GM18951 (cell line): ENCODE measurements at regions not wholly inside any gene's neighbourhood (a gene's known extent, or its start where the extent isn't known, plus 50 kb on each side); places are given as distances from the start of the nearest gene placed in this dataset.

Source experiments
- POLR2A ChIP-seq: IDR thresholded peaks from 4 replicates; pipeline ENCODE4 v1.6.1; 2011; ENCODE audit warnings: mild to moderate bottlenecking; ENCODE audit not compliant: insufficient read length, insufficient read depth; ENCODE audit errors: extremely low read depth
- in situ Hi-C: fragments of 300-500 bp; cut with MboI; formaldehyde crosslinking; loops from one replicate; pipeline ENCODE4 v1.12.0; 2022; ENCODE audit warnings: low sequenced_read_pairs, mixed read lengths, inconsistent platforms; ENCODE audit not compliant: unreplicated experiment

DNA sequence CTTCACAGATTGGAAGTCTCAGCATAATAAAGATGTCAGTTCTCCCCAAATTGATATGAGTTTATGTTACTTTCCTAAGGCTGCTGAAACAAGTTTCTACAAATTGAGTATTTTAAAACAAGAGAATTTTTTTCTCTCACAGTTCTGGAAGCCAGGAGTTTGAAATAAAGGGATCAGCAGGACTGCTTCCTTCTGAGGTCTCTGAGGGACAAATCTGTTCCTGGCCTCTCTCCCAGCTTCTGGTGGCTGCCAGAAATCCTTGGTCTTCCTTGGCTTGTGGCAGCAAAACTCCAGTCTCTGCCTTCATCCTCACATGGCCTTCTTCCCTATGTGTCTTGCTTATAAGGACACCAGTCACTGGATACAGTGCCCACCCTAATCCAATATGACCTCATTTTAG, 136.1 kb downstream of the TFAP2A start:
- in situ Hi-C loops = no loop called here
- no peak for TF ChIP-seq POLR2A

DNA sequence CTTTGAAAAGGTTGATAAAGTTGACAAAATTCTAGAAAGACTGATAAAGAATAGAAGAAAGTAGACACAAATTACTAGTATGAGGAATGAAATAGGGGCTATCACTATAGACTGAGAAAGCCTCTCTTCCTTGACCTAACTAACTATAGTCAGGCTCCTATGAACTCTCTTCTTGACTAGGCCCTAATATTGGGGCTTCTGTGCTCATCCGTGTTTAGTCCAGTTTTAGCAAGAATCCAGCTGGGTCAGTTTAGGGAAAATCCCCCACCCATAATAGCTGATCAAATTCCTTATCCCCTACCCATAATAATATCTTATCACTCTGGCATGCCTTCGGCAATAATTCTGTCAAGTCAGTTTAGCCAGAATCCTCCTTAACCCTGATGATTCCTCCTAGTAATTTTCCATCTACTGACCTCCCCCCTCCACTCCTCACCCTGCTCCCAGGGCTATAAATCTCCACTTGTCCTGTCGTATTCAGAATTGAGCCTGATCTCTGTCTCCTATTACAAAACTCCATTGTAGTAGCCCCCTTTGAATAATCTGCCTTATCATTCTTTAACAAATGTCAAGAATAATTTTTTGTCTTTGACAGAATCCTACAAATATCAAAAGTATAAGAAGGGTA, 138.1 kb downstream of the TFAP2A start:
- TF ChIP-seq POLR2A = no peak
- in situ Hi-C loops = no loop called here

DNA sequence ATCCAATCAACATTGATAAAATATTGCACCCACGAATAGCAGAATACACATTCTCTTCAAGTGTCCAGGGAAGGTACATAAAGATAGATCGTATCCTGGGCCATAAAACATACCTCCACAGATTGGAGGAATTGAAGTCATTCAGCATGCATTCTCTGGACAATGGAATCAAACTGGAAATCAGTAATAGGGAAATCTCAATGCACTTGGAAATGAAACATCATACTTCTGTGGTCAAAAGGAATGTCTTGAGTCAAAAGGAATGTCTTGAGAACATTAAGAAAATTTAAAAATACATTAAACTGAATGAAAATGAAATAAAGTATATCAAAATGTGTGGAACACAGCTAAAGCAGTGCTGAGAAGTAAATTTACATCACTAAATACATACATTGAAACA, 138.8 kb downstream of the TFAP2A start:
- in situ Hi-C loops = no loop called here

DNA sequence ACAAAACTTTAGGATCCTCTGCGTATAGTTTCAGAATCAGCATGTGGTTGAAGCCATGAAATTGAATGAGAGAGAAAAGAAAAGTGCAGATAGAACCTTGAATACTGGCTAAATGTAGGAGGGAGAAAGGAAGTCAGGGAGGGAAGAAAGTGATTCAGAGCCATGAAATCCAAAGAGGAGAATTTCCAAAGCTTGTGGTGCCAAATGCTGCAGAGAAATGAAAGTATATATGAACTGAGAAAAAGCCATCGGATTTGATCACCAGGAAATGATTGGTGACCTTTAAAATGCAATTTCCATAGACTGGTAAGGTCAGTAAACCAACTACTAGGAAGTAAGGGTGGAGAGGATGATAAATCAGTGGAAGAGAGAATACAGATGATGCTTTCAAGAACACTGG, 142.3 kb downstream of the TFAP2A start:
- in situ Hi-C loops = no loop called here
- TF ChIP-seq POLR2A = no peak

More for the DNA sequence above, 138.8 kb downstream of the TFAP2A start:
- no peak for TF ChIP-seq POLR2A

DNA sequence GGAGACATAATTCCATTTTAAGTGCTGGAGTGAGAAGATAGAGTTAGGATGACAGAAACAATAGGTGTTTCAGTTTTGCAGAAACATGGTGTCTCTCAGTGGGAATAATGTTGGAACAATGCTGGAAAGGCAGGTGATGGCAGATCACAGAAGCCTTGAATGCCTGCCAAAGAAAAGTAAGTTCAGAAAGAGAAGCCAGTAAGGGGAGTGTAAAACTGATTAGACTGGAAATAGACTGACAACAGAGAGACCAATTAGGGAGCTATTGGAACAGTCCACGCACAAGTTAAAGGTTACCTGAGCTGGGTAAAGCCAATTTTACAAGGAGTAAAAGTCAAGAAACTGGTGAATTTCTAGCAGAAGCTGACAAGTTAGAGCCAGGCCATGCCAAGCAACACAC, 142.9 kb downstream of the TFAP2A start:
- TF ChIP-seq POLR2A = no peak
- in situ Hi-C loops = no loop called here

DNA sequence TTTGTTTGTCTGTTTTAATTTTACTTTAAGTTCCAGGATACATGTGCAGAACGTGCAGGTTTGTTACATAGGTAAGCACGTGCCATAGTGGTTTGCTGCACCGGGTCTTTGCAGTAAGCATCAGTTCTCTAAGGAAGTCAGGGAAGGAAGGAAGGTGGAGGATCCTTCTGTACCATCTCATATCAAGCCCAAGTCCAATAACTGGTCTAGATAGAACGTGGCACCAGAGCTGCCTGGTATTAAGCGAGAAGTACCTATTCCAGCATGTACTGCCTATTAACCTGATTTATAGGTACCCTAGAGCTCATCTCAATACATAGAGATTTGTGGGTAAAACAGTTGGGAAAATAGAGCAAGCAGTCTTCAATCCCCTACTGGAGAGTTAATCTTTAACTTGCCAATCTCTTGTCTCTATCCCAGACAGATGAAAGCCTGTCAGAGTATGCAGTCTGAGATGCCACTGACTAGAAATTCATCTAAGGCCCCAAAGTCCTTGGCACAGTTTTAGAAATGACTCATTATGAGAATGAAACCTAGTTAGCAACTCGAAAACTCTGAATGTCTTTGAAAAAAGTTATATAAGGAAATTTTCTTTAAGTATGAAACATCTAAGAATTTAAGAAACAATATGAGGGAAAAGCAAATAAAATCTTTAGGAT, 144.9 kb downstream of the TFAP2A start:
- in situ Hi-C loops = no loop called here
- TF ChIP-seq POLR2A = no peak

DNA sequence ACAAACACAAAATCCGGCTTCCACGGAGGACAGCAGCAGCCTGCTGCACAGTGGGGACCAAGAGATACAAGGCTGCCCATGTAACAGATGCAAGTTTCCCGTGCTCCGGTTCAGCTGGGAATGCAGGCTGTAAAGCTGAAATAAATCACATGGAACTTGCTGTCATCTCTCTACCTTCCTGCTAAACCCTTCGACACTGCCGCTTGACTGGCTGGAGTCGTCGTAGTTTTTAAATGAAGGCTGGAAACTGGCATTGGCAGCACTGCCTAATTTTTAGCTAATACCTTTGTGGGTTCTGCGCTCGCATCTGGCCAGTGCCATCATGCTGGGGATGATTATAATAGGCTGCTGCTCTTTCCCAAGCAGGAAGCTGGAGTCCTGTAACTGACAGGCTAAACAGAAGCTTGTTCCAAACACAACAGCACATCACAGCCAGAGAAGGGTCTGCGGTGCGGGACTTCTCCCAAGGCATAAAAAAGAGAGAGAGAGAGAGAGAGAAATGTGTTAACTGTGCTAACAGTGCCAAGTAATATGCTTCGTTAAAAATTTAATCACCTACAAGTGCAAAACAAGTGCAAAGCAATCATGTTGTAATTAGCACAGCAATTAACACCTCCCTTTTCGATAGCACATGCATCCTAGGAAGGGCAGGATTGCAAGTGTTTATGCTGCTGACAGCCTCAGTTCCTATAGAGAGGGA, 146.1 kb downstream of the TFAP2A start:
- no peak for TF ChIP-seq POLR2A

DNA sequence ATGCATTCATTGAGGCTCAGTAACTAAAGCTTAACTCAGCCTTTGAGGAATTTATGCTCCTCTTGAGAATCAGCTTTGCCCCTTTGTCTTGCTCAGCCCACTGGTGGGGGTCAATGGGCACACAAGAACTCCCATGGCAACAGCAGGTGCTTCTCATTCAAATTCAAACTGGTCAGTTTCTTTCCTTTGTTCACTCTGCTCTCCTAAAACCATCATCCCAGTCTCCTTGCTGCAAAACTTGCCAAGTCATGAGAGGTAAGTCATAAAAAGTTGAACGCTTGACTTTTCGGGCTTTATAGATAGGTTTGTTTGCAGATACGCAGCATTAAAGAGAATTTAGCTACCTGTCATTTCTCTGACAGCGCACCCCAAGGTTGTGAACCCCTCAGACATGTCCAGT, 146.8 kb downstream of the TFAP2A start:
- in situ Hi-C loops = no loop called here
- no peak for TF ChIP-seq POLR2A

More for the DNA sequence above, 146.1 kb downstream of the TFAP2A start:
- in situ Hi-C loops = no loop called here

DNA sequence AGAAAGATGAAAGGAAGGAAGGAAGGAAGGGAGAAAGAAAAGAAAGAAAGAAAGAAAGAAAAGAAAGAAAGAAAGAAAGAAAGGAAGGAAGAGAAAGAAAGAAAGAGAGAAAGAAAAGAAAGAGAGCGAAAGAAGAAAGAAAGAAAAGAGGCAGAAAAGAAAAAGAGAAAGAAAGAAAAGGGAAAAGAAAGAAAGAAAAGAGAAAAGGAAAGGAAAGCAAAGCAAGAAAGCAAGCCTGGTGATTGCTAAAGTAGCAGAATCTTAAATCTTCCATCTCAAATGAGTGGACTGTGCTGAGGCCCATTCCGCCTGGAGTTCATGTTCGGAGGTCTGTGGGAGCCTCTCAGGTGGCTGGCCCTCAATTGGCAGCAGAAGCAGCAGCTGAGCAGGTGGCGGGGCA, 148.4 kb downstream of the TFAP2A start:
- in situ Hi-C loops = no loop called here
- TF ChIP-seq POLR2A = no peak

DNA sequence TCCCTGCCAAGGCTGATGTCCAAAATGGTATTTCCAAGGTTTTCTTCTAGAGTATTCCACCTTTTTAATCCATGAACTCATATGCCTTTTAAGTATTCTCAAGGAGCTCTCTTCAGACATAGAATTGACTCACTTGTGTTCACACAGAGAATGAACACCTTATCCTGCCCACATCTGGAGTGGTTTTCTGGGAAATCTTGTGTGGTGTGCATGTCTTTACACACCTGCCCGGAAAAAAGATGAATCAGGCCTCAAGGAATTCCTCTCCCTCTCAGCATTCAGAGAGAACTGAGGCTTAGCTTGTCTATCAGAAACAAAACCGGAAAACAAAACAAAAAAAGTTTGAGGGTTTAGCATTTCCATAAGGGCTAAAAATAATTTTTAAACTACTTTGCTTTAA, 148.8 kb downstream of the TFAP2A start:
- in situ Hi-C loops = no loop called here
- no peak for TF ChIP-seq POLR2A

DNA sequence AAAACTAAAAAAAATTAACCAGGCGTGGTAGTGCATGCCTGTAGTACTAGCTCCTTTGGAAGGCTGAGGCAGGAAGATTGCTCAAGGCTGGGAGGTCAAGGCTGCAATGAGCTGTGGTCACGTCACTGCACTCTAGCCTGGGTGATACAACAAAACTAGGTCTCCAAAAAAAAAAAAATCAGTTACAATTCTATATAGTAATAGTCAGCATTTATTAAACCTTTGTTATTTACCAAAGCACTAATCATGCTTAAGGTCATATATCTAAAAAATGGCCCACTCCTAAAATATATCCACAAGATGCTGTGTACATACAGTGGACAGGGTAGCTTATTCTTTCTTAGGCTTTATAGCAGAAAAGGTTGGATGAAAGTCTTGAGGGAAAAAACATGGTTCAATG, 152.4 kb downstream of the TFAP2A start:
- in situ Hi-C loops = no loop called here
- no peak for TF ChIP-seq POLR2A

DNA sequence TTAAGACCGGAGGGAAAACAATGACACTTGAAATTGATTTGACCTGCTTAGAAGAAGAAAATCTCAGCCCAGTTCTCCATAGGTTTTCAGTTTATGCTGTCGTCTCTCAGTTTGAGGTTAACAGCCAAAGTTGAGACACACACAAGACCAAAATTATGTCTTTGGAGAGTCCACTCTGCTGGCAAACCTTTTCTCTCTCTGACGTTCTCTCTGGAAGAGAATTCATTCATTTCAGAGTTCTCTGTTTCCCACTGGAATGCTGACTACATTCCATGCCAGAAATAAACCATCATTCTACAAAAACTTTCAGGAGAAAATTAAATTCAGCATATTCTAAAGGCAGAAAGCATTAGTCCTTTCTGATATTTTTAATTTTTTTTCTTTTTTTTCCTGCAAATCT, 155.2 kb downstream of the TFAP2A start:
- in situ Hi-C loops = no loop called here
- no peak for TF ChIP-seq POLR2A

DNA sequence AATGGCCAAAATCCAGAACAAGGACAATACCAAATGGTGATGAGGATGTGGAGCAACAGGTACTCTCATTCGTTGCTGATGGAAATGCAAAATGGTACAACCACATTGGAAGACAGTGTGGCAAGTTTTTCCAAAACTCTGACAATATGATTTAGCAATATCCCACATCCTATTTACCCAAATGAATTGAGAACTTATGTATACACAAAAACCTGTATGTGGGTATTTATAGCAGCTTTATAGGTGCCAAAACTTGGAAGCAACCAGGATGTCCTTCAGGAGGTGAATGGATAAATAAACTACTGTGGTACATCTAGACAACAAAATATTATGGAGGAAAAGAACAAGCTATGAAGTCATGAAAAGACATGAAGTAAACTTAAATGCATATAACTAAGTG, 156.5 kb downstream of the TFAP2A start:
- TF ChIP-seq POLR2A = no peak
- in situ Hi-C loops = no loop called here
